GM12878 (cell line): ENCODE measurements at regions not wholly inside any gene's neighbourhood (a gene's known extent, or its start where the extent isn't known, plus 50 kb on each side); places are given as distances from the start of the nearest gene placed in this dataset.

Source experiments
- CHD4 ChIP-seq: fragments of 200-600 bp; sonication (generic); IDR thresholded peaks from 2 replicates; pipeline ENCODE4 v1.6.1; 2016; ENCODE audit warnings: mild to moderate bottlenecking
- ETV6 ChIP-seq, 2 experiments: fragments of 450-650 bp in 1 of 2; IDR thresholded peaks in 1 of 2; conservative IDR thresholded peaks in 1 of 2; 2 replicates each; pipeline ENCODE4 v1.6.1; 2014; ENCODE audit warnings: antibody characterized with exemption in 1 of 2, borderline replicate concordance in 1 of 2, low read depth in 1 of 2, mild to moderate bottlenecking in 1 of 2, moderate library complexity in 1 of 2
- FOS ChIP-seq: IDR thresholded peaks from 3 replicates; pipeline ENCODE4 v1.6.1; 2011; ENCODE audit warnings: borderline replicate concordance; ENCODE audit not compliant: insufficient read length; ENCODE audit errors: extremely low read depth
- IKZF2 ChIP-seq, 2 experiments: fragments of 450-650 bp; IDR thresholded peaks; 2 replicates each; pipeline ENCODE4 v1.6.1; 2017; ENCODE audit warnings: mild to moderate bottlenecking in 2 of 2, moderate library complexity in 2 of 2
- IRF4 ChIP-seq: IDR thresholded peaks from 2 replicates; pipeline ENCODE4 v1.6.1; 2011; ENCODE audit warnings: low read depth, low read length
- JUND ChIP-seq: IDR thresholded peaks from 2 replicates; pipeline ENCODE4 v1.6.1; 2012; ENCODE audit warnings: low read depth, mild to moderate bottlenecking, low read length, improper control_type of control experiment, moderate library complexity
- LARP7 ChIP-seq: fragments of 450-650 bp; IDR thresholded peaks from 2 replicates; pipeline ENCODE4 v1.6.1; 2017; ENCODE audit warnings: mild to moderate bottlenecking
- MYC ChIP-seq: IDR thresholded peaks from 2 replicates; pipeline ENCODE4 v1.6.1; 2011; ENCODE audit warnings: mild to moderate bottlenecking, low read length, moderate library complexity, inconsistent platforms; ENCODE audit not compliant: insufficient read depth, insufficient replicate concordance, insufficient read length, severe bottlenecking
- NR2C1 ChIP-seq: fragments of 450-650 bp; IDR thresholded peaks from 2 replicates; pipeline ENCODE4 v1.6.1; 2017; ENCODE audit warnings: antibody characterized with exemption, mild to moderate bottlenecking, moderate library complexity
- NR2F1 ChIP-seq: fragments of 450-650 bp; conservative IDR thresholded peaks from 2 replicates; pipeline ENCODE4 v1.6.1; 2017; ENCODE audit warnings: mild to moderate bottlenecking
- SMC3 ChIP-seq: IDR thresholded peaks from 2 replicates; pipeline ENCODE4 v1.6.1; 2011; ENCODE audit warnings: low read length, improper control_type of control experiment, borderline replicate concordance
- SP1 ChIP-seq: IDR thresholded peaks from one replicate; pipeline ENCODE4 v1.6.1; 2011; ENCODE audit warnings: low read depth, low read length
- ZNF384 ChIP-seq: IDR thresholded peaks from 2 replicates; pipeline ENCODE4 v1.6.1; 2012; ENCODE audit warnings: low read depth, mild to moderate bottlenecking, low read length, improper control_type of control experiment, borderline replicate concordance
- TF ChIP-seq, protein P1 (sequence below): fragments of 450-650 bp; formaldehyde crosslinking; IDR thresholded peaks from 2 replicates; pipeline ENCODE4 v1.4.0; 2020; ENCODE audit warnings: mild to moderate bottlenecking, moderate library complexity
- TF ChIP-seq, protein P2 (sequence below): fragments of 450-650 bp; IDR thresholded peaks from 2 replicates; pipeline ENCODE4 v1.6.1; 2017; ENCODE audit warnings: mild to moderate bottlenecking, low read depth, inconsistent platforms; ENCODE audit not compliant: poor library complexity, severe bottlenecking
- TF ChIP-seq, protein P3 (sequence below): IDR thresholded peaks from 2 replicates; pipeline ENCODE4 v1.6.1; 2012; ENCODE audit warnings: improper control_type of control experiment, low read depth, low read length; ENCODE audit not compliant: insufficient replicate concordance
- TF ChIP-seq, protein P4 (sequence below): IDR thresholded peaks from 2 replicates; pipeline ENCODE4 v1.6.1; 2012; ENCODE audit warnings: low read depth, low read length, improper control_type of control experiment

DNA sequence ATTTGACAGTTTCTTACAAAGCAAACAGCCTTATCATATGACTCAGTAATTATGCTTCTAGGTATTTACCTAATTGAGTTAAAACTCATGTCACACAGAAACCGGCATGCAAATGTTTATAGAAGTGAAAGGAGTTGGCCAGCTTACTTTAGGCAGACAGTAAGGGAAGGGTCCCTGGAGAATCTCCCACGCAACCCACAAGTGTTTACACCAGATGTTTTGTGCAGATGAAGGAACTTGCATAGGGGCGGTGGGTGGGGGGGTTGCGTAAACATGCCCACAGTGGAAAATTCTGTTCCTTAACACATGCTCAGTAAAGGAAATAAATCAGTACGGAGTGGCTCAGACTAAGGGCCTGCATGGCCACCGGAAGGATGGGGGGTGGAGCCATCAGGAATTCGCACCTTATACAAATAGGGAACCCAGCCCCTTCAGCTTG lies 330.5 kb upstream of the AADAT start (continued):
- TF ChIP-seq, protein P1, sequence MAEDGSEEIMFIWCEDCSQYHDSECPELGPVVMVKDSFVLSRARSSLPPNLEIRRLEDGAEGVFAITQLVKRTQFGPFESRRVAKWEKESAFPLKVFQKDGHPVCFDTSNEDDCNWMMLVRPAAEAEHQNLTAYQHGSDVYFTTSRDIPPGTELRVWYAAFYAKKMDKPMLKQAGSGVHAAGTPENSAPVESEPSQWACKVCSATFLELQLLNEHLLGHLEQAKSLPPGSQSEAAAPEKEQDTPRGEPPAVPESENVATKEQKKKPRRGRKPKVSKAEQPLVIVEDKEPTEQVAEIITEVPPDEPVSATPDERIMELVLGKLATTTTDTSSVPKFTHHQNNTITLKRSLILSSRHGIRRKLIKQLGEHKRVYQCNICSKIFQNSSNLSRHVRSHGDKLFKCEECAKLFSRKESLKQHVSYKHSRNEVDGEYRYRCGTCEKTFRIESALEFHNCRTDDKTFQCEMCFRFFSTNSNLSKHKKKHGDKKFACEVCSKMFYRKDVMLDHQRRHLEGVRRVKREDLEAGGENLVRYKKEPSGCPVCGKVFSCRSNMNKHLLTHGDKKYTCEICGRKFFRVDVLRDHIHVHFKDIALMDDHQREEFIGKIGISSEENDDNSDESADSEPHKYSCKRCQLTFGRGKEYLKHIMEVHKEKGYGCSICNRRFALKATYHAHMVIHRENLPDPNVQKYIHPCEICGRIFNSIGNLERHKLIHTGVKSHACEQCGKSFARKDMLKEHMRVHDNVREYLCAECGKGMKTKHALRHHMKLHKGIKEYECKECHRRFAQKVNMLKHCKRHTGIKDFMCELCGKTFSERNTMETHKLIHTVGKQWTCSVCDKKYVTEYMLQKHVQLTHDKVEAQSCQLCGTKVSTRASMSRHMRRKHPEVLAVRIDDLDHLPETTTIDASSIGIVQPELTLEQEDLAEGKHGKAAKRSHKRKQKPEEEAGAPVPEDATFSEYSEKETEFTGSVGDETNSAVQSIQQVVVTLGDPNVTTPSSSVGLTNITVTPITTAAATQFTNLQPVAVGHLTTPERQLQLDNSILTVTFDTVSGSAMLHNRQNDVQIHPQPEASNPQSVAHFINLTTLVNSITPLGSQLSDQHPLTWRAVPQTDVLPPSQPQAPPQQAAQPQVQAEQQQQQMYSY (CRISPR knock-in tag), result no peak
- TF ChIP-seq IRF4 (0 out of 2 replicates have a peak, but pooled peaks have one; percentile 34), SMC3 (no peak), FOS (no peak), LARP7 (no peak), CHD4 (no peak), IKZF2 (IDR thresholded peaks at IDR 0.05) (peak; percentile 93 to 95), NR2C1 (no peak), SP1 (no peak), ETV6 (conservative IDR thresholded peaks at IDR 0.05 in 1 of 2, IDR thresholded peaks at IDR 0.05 in 1 of 2; ENCODE audit: borderline replicate concordance in 1 of 2, low read depth in 1 of 2) (no peak), JUND (0 out of 2 replicates have a peak, but pooled peaks have one; percentile 30), NR2F1 (0 out of 2 replicates have a peak, but pooled peaks have one; percentile 12), ZNF384 (no peak), MYC (no peak)
- TF ChIP-seq, protein P2, sequence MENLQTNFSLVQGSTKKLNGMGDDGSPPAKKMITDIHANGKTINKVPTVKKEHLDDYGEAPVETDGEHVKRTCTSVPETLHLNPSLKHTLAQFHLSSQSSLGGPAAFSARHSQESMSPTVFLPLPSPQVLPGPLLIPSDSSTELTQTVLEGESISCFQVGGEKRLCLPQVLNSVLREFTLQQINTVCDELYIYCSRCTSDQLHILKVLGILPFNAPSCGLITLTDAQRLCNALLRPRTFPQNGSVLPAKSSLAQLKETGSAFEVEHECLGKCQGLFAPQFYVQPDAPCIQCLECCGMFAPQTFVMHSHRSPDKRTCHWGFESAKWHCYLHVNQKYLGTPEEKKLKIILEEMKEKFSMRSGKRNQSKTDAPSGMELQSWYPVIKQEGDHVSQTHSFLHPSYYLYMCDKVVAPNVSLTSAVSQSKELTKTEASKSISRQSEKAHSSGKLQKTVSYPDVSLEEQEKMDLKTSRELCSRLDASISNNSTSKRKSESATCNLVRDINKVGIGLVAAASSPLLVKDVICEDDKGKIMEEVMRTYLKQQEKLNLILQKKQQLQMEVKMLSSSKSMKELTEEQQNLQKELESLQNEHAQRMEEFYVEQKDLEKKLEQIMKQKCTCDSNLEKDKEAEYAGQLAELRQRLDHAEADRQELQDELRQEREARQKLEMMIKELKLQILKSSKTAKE, result peak; percentile 73
- TF ChIP-seq, protein P3, sequence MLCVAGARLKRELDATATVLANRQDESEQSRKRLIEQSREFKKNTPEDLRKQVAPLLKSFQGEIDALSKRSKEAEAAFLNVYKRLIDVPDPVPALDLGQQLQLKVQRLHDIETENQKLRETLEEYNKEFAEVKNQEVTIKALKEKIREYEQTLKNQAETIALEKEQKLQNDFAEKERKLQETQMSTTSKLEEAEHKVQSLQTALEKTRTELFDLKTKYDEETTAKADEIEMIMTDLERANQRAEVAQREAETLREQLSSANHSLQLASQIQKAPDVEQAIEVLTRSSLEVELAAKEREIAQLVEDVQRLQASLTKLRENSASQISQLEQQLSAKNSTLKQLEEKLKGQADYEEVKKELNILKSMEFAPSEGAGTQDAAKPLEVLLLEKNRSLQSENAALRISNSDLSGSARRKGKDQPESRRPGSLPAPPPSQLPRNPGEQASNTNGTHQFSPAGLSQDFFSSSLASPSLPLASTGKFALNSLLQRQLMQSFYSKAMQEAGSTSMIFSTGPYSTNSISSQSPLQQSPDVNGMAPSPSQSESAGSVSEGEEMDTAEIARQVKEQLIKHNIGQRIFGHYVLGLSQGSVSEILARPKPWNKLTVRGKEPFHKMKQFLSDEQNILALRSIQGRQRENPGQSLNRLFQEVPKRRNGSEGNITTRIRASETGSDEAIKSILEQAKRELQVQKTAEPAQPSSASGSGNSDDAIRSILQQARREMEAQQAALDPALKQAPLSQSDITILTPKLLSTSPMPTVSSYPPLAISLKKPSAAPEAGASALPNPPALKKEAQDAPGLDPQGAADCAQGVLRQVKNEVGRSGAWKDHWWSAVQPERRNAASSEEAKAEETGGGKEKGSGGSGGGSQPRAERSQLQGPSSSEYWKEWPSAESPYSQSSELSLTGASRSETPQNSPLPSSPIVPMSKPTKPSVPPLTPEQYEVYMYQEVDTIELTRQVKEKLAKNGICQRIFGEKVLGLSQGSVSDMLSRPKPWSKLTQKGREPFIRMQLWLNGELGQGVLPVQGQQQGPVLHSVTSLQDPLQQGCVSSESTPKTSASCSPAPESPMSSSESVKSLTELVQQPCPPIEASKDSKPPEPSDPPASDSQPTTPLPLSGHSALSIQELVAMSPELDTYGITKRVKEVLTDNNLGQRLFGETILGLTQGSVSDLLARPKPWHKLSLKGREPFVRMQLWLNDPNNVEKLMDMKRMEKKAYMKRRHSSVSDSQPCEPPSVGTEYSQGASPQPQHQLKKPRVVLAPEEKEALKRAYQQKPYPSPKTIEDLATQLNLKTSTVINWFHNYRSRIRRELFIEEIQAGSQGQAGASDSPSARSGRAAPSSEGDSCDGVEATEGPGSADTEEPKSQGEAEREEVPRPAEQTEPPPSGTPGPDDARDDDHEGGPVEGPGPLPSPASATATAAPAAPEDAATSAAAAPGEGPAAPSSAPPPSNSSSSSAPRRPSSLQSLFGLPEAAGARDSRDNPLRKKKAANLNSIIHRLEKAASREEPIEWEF, result no peak
- TF ChIP-seq, protein P4, sequence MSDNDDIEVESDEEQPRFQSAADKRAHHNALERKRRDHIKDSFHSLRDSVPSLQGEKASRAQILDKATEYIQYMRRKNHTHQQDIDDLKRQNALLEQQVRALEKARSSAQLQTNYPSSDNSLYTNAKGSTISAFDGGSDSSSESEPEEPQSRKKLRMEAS, result no peak; the same call in 1 of the 2 replicates
